Skeletal muscle cell (primary cell): ENCODE measurements at regions not wholly inside any gene's neighbourhood (a gene's known extent, or its start where the extent isn't known, plus 50 kb on each side); places are given as distances from the start of the nearest gene placed in this dataset.
"Not testable (repeated sequence)": the region's sequence is repeated elsewhere in the genome, so short reads cannot be mapped to it uniquely, and the experiment has no call there.

Experiments used
- DNase-seq: peaks from one replicate; pipeline ENCODE4 v3.0.0-alpha.2; 2010; ENCODE audit warnings: low read depth
- H3K4me3 ChIP-seq: 2 replicates; pipeline ENCODE4 v1.5.1; 2011; ENCODE audit warnings: low read depth, mild to moderate bottlenecking, control low read depth, low read length, moderate library complexity

DNA sequence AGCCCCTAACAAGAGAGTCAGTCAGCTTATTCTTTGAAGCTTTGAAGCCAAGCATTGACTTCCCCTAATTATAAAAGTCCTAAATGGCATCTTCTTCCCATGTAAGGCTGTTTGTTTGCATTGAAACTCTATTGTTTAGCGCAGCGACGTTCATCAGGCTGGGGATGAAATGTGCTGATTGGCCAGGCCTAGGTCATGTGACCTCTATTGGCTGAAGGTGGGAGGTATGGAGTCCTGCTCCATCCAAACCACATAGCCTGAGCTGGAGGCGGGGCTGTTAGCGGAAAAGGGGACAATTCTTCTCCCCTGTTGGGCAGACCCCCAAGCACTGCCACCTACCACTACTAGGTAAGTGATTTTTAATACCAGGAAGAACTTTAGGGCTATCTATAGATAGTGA, 145.3 kb upstream of the PRR23C start:
- no peak for DNase-seq
- H3K4me3 ChIP-seq, result no peak overlapping the region

GRCh38 chr3:139194421-139194820, 149.4 kb upstream of the MRPS22 start:
- not testable (repeated sequence) for H3K4me3 ChIP-seq, DNase-seq

DNA sequence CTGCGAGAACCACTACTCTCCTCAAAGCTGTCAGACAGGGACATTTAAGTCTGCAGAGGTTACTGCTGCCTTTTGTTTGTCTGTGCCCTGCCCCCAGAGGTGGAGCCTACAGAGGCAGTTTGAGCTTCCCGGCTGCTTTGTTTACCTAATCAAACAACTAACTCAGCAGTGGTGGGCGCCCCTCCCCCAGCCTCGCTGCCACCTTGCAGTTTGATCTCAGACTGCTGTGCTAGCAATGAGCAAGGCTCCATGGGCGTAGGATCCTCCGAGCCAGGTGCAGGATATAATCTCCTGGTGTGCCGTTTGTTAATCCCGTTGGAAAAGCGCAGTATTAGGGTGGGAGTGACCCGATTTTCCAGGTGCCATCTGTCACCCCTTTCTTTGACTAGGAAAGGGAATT, 147.7 kb upstream of the MRPS22 start:
- DNase-seq, H3K4me3 ChIP-seq: not testable (repeated sequence)

GRCh38 chr3:139197251-139197650, 146.6 kb upstream of the MRPS22 start:
- H3K4me3 ChIP-seq, result no peak overlapping the region
- DNase-seq, result no peak

GRCh38 chr3:139198186-139198585, 145.6 kb upstream of the MRPS22 start:
- no peak overlapping the region for H3K4me3 ChIP-seq

DNA sequence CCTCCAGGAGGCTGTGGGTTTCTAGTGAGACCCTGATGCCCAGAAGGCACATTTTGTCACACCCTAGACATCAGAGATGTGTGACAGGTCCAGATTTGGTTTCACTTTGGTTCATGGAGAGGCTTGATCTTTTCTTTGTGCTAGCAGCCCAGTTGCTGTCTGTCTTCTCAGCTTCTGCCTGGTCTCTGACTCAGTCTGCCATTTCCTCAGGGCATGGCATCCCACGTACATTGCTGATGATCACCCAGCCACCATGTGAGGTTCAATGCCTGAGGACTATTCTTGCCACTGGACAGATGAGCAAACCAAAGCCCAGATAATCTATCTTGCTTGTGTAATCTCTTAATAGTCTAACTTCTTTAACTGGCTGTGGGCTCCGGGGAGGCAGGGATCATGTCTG, 144.9 kb upstream of the MRPS22 start:
- no peak overlapping the region for H3K4me3 ChIP-seq
- no peak for DNase-seq

More at GRCh38 chr3:139198186-139198585, 145.6 kb upstream of the MRPS22 start:
- no peak for DNase-seq

- no peak overlapping the region for H3K4me3 ChIP-seq
- no peak for DNase-seq
Measured at GRCh38 chr3:139199421-139200010, 144.3 kb upstream of the MRPS22 start.

DNA sequence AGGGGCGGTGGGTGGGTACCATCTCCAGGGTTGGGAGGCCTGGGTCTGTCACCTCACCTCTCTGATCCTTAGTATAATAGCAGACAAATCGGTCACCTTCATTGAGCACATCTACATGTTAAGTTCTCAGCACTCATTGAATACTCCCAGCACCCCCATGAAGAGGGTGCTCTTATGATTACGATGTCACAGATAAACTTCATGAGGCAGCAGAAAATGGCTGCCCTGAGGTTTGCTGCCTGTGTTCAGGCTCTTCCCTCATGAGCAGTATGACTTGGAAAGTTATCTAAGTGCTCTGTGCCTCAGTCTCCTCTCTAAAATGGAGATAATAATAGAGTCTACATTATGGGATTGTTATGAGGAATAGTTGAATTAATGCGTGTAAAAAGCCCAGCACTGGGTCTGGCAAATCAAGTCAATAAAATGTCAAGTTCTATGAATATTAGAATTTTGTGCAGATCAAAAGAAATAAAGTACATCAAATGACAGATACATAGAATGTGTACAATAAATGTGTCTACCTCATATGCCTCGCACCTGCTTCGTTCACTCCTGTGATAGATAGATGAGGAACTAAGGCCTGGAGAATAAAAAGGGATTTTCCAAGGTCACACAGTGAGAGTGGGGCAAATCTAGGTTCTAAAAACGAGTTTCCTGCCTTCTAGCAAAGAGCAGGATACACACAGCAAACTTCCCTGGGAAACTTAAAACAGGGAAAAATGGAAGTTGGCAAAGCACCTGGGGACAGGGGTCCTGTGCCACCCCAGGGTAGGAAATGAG, 142.2 kb upstream of the MRPS22 start:
- H3K4me3 ChIP-seq, result no peak overlapping the region
- no peak for DNase-seq

- DNase-seq, result no peak
- no peak overlapping the region for H3K4me3 ChIP-seq
Measured at GRCh38 chr3:139202226-139202958, 141.4 kb upstream of the MRPS22 start.

GRCh38 chr3:139202959-139203349, 140.9 kb upstream of the MRPS22 start:
- H3K4me3 ChIP-seq, result no peak overlapping the region
- no peak for DNase-seq

DNA sequence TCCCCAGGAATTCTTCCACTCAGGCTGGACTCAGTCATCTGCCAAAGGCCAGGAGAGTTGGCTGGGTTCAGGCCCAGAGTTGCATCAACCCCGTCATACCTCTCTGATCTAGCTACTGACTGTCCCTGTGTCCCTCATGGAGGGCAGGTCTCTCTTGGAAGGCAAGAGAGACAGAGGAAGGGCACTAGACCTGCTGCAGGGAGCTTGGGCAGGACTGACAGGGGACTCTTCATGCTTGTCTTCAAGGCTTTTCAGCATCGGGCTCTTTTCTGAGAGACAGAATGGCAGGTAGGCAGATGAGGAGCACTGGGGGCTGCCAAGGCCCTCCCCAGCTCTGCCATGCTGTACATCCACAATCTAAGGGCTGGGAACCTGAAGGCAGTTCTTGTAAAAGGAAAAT, 140.1 kb upstream of the MRPS22 start:
- H3K4me3 ChIP-seq, result no peak overlapping the region
- no peak for DNase-seq

DNA sequence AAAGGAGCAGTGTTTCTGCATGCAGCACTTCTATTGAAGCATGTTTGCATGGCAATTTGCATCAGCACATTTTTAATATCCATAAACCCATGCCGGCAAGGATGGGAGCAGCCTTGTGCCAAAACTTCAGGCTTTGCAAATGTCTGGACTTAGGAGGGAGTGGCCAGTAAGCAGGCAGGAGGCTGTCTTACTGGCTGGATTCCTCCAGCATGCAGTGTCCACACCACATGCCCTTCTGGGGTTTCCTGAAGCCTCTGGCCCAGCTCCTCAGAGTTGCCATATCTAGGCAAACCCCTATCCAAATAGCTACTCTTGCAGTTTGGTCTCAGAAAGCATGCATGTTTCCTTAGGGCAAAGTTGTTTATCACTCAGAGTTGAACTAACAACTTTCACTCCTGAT, 139.1 kb upstream of the MRPS22 start:
- no peak overlapping the region for H3K4me3 ChIP-seq
- no peak for DNase-seq

DNA sequence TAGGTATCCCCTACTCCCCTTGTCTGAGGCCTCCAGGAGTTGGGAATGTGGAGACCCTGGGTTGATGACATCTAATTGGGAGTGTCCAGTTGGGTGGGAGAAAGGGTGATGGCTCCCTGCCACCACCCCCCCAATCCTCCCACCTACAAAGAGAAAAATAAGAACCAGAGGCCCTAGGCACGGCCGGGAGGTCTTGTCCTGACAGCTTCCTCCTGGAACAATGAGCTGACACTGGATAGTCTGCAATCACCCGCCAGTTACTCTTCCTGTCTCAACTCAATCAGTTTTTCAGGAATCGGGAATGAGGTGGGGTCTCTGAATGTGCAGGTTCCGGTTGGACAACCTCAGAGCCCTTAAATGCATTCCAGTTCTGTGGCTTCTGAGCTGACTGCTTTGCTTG, 129.9 kb upstream of the MRPS22 start:
- DNase-seq, result no peak
- H3K4me3 ChIP-seq, result no peak overlapping the region

- DNase-seq, result no peak
- no peak overlapping the region for H3K4me3 ChIP-seq
Measured at GRCh38 chr3:139216958-139217357, 126.9 kb upstream of the MRPS22 start.

DNA sequence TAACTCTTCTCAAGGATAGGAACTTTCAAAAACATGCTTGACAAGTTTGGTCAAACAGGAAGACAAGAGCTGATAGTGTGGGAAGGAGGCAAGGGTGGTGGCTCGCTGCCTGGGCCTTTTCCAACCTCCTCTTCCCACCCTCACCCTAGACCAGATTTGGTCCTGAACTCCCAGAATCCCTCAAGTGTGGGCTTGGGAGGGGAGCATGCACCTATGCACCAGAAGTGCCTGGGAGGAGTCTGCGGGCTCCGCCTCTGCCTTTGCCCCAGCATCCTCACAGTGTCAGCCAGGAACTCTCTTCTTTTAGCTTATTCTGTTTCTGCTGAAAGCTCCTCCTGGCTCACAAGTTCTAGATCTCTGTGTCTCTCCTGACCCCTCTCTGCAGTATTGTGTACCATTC, 126.2 kb upstream of the MRPS22 start:
- no peak for DNase-seq
- H3K4me3 ChIP-seq, result no peak overlapping the region

DNA sequence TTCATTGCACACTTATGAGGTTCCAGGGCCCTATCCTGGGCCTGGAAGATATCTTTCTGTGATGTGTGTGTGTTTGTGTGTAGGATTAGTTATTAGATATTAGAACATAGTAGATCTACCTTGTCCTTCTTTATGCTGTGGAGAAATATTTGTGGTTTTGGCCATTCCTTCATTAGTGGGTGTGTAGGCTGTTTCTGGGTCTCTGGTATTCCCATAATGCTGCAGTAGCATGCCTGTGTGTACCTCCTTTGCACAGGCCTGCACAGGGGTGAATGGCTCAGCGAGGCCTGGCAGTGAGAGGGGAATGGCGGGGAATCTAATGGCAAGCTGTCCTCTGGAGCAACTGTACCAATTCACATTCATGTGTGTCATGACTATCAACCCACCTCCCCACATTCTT, 125.8 kb upstream of the MRPS22 start:
- DNase-seq, result no peak
- H3K4me3 ChIP-seq, result no peak overlapping the region

GRCh38 chr3:139219463-139219862, 124.4 kb upstream of the MRPS22 start:
- no peak for DNase-seq
- H3K4me3 ChIP-seq, result no peak overlapping the region

DNA sequence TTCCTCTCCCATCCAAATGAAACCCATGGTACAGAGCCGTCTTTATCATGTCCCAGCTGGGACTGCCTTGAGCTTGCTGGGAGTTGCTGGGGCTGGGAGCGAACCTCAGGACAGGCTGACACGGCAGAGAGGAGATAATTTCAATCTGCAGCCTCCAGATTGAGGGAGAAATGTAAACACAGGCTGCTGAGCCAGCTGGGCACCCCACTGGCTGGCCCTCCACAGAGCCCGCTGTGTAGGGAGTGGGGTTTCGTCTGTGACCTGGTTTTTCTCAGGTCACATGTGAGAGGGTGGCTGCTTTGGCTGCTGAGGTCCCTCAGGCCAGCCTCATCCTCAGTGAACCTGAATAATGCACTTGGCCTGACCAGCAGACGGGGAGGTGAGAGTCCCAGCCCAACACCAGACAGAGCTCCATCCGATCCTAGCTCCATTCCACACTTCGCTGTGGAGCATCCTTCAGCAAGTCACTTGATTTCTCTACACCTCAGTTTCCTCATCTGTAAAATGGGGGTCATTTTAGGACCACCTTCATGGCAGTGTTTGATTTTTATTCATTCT, 121.6 kb upstream of the MRPS22 start:
- DNase-seq, result no peak

GRCh38 chr3:139225548-139225947, 118.3 kb upstream of the MRPS22 start:
- DNase-seq, result no peak
- no peak overlapping the region for H3K4me3 ChIP-seq

More for the DNA sequence above, 121.6 kb upstream of the MRPS22 start:
- H3K4me3 ChIP-seq, result no peak overlapping the region

- DNase-seq, result no peak
- H3K4me3 ChIP-seq, result no peak overlapping the region
Measured at GRCh38 chr3:139226731-139227130, 117.1 kb upstream of the MRPS22 start.
